ENCODE measurements at regions not wholly inside any gene's neighbourhood (a gene's known extent, or its start where the extent isn't known, plus 50 kb on each side); places are given as distances from the start of the nearest gene placed in this dataset.
"Not testable (repeated sequence)": the region's sequence is repeated elsewhere in the genome, so short reads cannot be mapped to it uniquely, and the experiment has no call there.

- DNase-seq = no peak
Observed at GRCh38 chr7:136309407-136309806, 332.2 kb upstream of the MTPN start.

GRCh38 chr7:136308230-136308629, 331.1 kb upstream of the MTPN start:
- no peak for DNase-seq

GRCh38 chr7:136303162-136303561, 326.0 kb upstream of the MTPN start:
- no peak for DNase-seq

GRCh38 chr7:136302049-136302448, 324.9 kb upstream of the MTPN start:
- no peak for DNase-seq

- no peak for DNase-seq
Observed at GRCh38 chr7:136294977-136295376, 317.8 kb upstream of the MTPN start.

- DNase-seq = no peak
Observed at GRCh38 chr7:136293841-136294391, 316.8 kb upstream of the MTPN start.

GRCh38 chr7:136293272-136293671, 316.1 kb upstream of the MTPN start:
- DNase-seq = no peak

- DNase-seq = no peak
Observed at GRCh38 chr7:136292365-136292764, 315.2 kb upstream of the MTPN start.

GRCh38 chr7:136290351-136290750, 313.2 kb upstream of the MTPN start:
- no peak for DNase-seq

- no peak for DNase-seq
Observed at GRCh38 chr7:136278057-136278456, 300.9 kb upstream of the MTPN start.

- no peak for DNase-seq
Observed at GRCh38 chr7:136275794-136276193, 298.6 kb upstream of the MTPN start.

GRCh38 chr7:136274636-136275345, 297.6 kb upstream of the MTPN start:
- DNase-seq = no peak

GRCh38 chr7:136272934-136273333, 295.8 kb upstream of the MTPN start:
- no peak for DNase-seq

GRCh38 chr7:136267822-136268221, 290.7 kb upstream of the MTPN start:
- no peak for DNase-seq

GRCh38 chr7:136266457-136266856, 289.3 kb upstream of the MTPN start:
- DNase-seq = no peak

- not testable (repeated sequence) for DNase-seq
Observed at GRCh38 chr7:136264304-136264703, 287.1 kb upstream of the MTPN start.

- not testable (repeated sequence) for DNase-seq
Observed at GRCh38 chr7:136263112-136263860, 286.1 kb upstream of the MTPN start.

GRCh38 chr7:136260591-136260990, 283.4 kb upstream of the MTPN start:
- not testable (repeated sequence) for DNase-seq

- no peak for DNase-seq
Observed at GRCh38 chr7:136259074-136259473, 281.9 kb upstream of the MTPN start.

GRCh38 chr7:136256491-136256890, 279.3 kb upstream of the MTPN start:
- no peak for DNase-seq

GRCh38 chr7:136254148-136254547, 277.0 kb upstream of the MTPN start:
- DNase-seq = no peak

- DNase-seq = no peak
Observed at GRCh38 chr7:136251826-136252225, 274.7 kb upstream of the MTPN start.

GRCh38 chr7:136247211-136247610, 270.1 kb upstream of the MTPN start:
- DNase-seq = no peak

GRCh38 chr7:136245327-136246004, 268.3 kb upstream of the MTPN start:
- DNase-seq = no peak

All from activated T-cell treated with anti-CD3 and anti-CD28 coated beads for 4 hours (primary cell).